ENCODE measurements at regions not wholly inside any gene's neighbourhood (a gene's known extent, or its start where the extent isn't known, plus 50 kb on each side); places are given as distances from the start of the nearest gene placed in this dataset.

- POLR2A ChIA-PET, result no interaction called here
- in situ Hi-C loops (cut with HindIII; ENCODE audit: extremely low pct_ligation_motif_present, low pct_unique_long_range_greater_than_20kb) (no loop called here), intact Hi-C loops (cut with micrococcal nuclease; ENCODE audit: unreplicated experiment) (no loop called here)
- no peak overlapping the region for H3K4me3 ChIP-seq (replicated peaks in 1 of 3; ENCODE audit: insufficient read depth in 1 of 3, low read depth in 2 of 3, low read length in 3 of 3)
- DNase-seq (ENCODE audit: low spot score), result no peak
- CTCF ChIA-PET (ENCODE audit: low intra/inter-chr PET ratio, low total read pairs), result no interaction called here
- no peak overlapping the region for H3K9ac ChIP-seq (ENCODE audit: insufficient read depth, low read depth, low read length)
- no peak overlapping the region for H2AFZ ChIP-seq (ENCODE audit: low read length)
- 0% methylated on average over 2 of the region's 2 CpGs for WGBS (ENCODE audit: low lambda C conversion rate)
- H3K27me3 ChIP-seq (ENCODE audit: control insufficient read depth in 1 of 2, insufficient read depth in 2 of 2, low read length in 2 of 2), result no peaks in the 10 kb centered on the region; a peak in 1 of 5 replicates
- no TSS peak for BruUV-seq (replicated peaks)
- no peaks in the 10 kb centered on the region for H3K4me1 ChIP-seq (ENCODE audit: insufficient read depth, low read length)
- H3K9me3 ChIP-seq (ENCODE audit: low read length), result no peaks in the 10 kb centered on the region
- FAIRE-seq, result no peak
- no peak overlapping the region for H3K27ac ChIP-seq (ENCODE audit: extremely low read length, insufficient read depth, low read length)
- no peaks in the 10 kb centered on the region for H4K20me1 ChIP-seq (ENCODE audit: insufficient read depth, low read length)
- no peak for ATAC-seq
- no peak for TF ChIP-seq RFX1 (IDR thresholded peaks at IDR 0.05)
- TF ChIP-seq ZNF788 (CRISPR knock-in tag; IDR thresholded peaks at IDR 0.05; ENCODE audit: borderline replicate concordance), result no peak
- TF ChIP-seq ZNF577 (CRISPR knock-in tag; IDR thresholded peaks at IDR 0.05; ENCODE audit: borderline replicate concordance, low read depth), result no peak
- no peak for TF ChIP-seq CEBPG (CRISPR knock-in tag; IDR thresholded peaks at IDR 0.05)
- TF ChIP-seq, protein P1, sequence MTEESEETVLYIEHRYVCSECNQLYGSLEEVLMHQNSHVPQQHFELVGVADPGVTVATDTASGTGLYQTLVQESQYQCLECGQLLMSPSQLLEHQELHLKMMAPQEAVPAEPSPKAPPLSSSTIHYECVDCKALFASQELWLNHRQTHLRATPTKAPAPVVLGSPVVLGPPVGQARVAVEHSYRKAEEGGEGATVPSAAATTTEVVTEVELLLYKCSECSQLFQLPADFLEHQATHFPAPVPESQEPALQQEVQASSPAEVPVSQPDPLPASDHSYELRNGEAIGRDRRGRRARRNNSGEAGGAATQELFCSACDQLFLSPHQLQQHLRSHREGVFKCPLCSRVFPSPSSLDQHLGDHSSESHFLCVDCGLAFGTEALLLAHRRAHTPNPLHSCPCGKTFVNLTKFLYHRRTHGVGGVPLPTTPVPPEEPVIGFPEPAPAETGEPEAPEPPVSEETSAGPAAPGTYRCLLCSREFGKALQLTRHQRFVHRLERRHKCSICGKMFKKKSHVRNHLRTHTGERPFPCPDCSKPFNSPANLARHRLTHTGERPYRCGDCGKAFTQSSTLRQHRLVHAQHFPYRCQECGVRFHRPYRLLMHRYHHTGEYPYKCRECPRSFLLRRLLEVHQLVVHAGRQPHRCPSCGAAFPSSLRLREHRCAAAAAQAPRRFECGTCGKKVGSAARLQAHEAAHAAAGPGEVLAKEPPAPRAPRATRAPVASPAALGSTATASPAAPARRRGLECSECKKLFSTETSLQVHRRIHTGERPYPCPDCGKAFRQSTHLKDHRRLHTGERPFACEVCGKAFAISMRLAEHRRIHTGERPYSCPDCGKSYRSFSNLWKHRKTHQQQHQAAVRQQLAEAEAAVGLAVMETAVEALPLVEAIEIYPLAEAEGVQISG (CRISPR knock-in tag; IDR thresholded peaks at IDR 0.05), result no peak
- no peak for TF ChIP-seq SALL1 (CRISPR knock-in tag; IDR thresholded peaks at IDR 0.05)
- no peak for TF ChIP-seq ESRRA (CRISPR knock-in tag; IDR thresholded peaks at IDR 0.05; ENCODE audit: low read depth)
- TF ChIP-seq ZMAT3 (CRISPR knock-in tag; conservative IDR thresholded peaks at IDR 0.05), result no peak
- no peak for TF ChIP-seq KLF12 (CRISPR knock-in tag; IDR thresholded peaks at IDR 0.05; ENCODE audit: borderline replicate concordance)
- no peak for TF ChIP-seq ZNF530 (CRISPR knock-in tag; IDR thresholded peaks at IDR 0.05; ENCODE audit: low read depth)
- no peak for TF ChIP-seq MBD4 (IDR thresholded peaks at IDR 0.05; ENCODE audit: borderline replicate concordance, low read length)
- TF ChIP-seq, protein P2, sequence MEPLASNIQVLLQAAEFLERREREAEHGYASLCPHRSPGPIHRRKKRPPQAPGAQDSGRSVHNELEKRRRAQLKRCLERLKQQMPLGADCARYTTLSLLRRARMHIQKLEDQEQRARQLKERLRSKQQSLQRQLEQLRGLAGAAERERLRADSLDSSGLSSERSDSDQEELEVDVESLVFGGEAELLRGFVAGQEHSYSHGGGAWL (CRISPR knock-in tag; IDR thresholded peaks at IDR 0.05), result no peak
- TF ChIP-seq NPAS2 (CRISPR knock-in tag; IDR thresholded peaks at IDR 0.05; ENCODE audit: borderline replicate concordance), result no peak
- H3K36me3 ChIP-seq (replicated peaks in 1 of 2; ENCODE audit: control insufficient read depth in 1 of 2, insufficient read depth in 2 of 2, low read length in 2 of 2), result no peaks in the 10 kb centered on the region
- no peaks in the 10 kb centered on the region for H3K79me2 ChIP-seq (ENCODE audit: insufficient read depth, low read length)
- H3K4me2 ChIP-seq (ENCODE audit: low read depth, low read length), result no peak overlapping the region
Observed at GRCh38 chr15:38748710-38749109, 184.1 kb upstream of the RASGRP1 start.
